Tibial nerve (tissue), 4 donors: ENCODE measurements at regions not wholly inside any gene's neighbourhood (a gene's known extent, or its start where the extent isn't known, plus 50 kb on each side); places are given as distances from the start of the nearest gene placed in this dataset.

Source experiments
- DNase-seq, 2 donors: peaks; one replicate each; pipeline ENCODE4 v3.0.0-alpha.2; 2019; ENCODE audit warnings: low spot score in 2 of 2
- H3K27ac ChIP-seq, 4 donors: fragments of 200-600 bp; sonication (generic) in 3 of 4; one replicate each; pipeline ENCODE4 v1.5.1; 2017 to 2019; ENCODE audit warnings: mild to moderate bottlenecking in 1 of 4
- H3K27me3 ChIP-seq, 2 donors: fragments of 200-600 bp; sonication (generic) in 1 of 2; one replicate each; pipeline versions ENCODE4 v1.5.1 to v1.6.0; 2017 to 2019
- H3K36me3 ChIP-seq, 3 donors: fragments of 200-600 bp; sonication (generic); one replicate each; pipeline ENCODE4 v1.5.1; 2018 to 2019
- H3K4me1 ChIP-seq, 4 donors: fragments of 200-600 bp; sonication (generic) in 3 of 4; one replicate each; pipeline ENCODE4 v1.5.1; 2017 to 2019
- H3K4me3 ChIP-seq, 4 donors: fragments of 200-600 bp; sonication (generic) in 3 of 4; one replicate each; pipeline ENCODE4 v1.5.1; 2017 to 2019; ENCODE audit warnings: mild to moderate bottlenecking in 1 of 4, moderate library complexity in 1 of 4
- H3K9me3 ChIP-seq, 4 donors: fragments of 200-600 bp; sonication (generic) in 3 of 4; one replicate each; pipeline ENCODE4 v1.5.1; 2017 to 2019
- CTCF ChIP-seq, 5 experiments: fragments of 200-600 bp in 3 of 5; fragments of 450-650 bp in 2 of 5; sonication (generic) in 3 of 5; IDR thresholded peaks; one replicate each; pipeline ENCODE4 v1.5.1; 2016 to 2019; ENCODE audit warnings: antibody characterized with exemption in 5 of 5, mild to moderate bottlenecking in 3 of 5, moderate library complexity in 2 of 5
- EP300 ChIP-seq, 2 donors: sonication (generic); formaldehyde crosslinking; IDR thresholded peaks; one replicate each; pipeline ENCODE4 v1.6.1; 2017; ENCODE audit warnings: antibody characterized with exemption in 2 of 2, mild to moderate bottlenecking in 1 of 2
- POLR2A ChIP-seq, 2 donors: fragments of 450-650 bp; IDR thresholded peaks; one replicate each; pipeline ENCODE4 v1.6.1; 2017; ENCODE audit warnings: antibody characterized with exemption in 2 of 2, mild to moderate bottlenecking in 2 of 2, moderate library complexity in 2 of 2
- WGBS, 2 donors: methylation state at CpG; one replicate each; pipeline ENCODE4 v1.1.5; 2018; 5-methylcytosine and 5-hydroxymethylcytosine counted together

GRCh38 chr2:51304311-51304710, 272.4 kb upstream of the NRXN1 start:
- no peak for TF ChIP-seq EP300 (IDR thresholded peaks at IDR 0.05)
- TF ChIP-seq CTCF (IDR thresholded peaks at IDR 0.05) = no peak
- no peak for TF ChIP-seq POLR2A (IDR thresholded peaks at IDR 0.05)
- Histone ChIP-seq H3K36me3 (no peaks in the 10 kb centered on the region), H3K27ac (no peak overlapping the region), H3K27me3 (no peaks in the 10 kb centered on the region), H3K9me3 (no peaks in the 10 kb centered on the region), H3K4me3 (no peak overlapping the region), H3K4me1 (no peaks in the 10 kb centered on the region)
- WGBS, 2 donors = 58 to 77% methylated on average over 1 of the region's 1 CpG
- DNase-seq = no peak

- TF ChIP-seq EP300 (IDR thresholded peaks at IDR 0.05) (no peak), CTCF (IDR thresholded peaks at IDR 0.05) (no peak), POLR2A (IDR thresholded peaks at IDR 0.05) (no peak)
- Histone ChIP-seq H3K4me1 (no peaks in the 10 kb centered on the region), H3K27ac (no peak overlapping the region), H3K4me3 (no peak overlapping the region), H3K27me3 (no peaks in the 10 kb centered on the region), H3K36me3 (no peaks in the 10 kb centered on the region), H3K9me3 (no peaks in the 10 kb centered on the region)
- 89 to 90% methylated on average over 4 of the region's 4 CpGs for WGBS, 2 donors
- no peak for DNase-seq
Measured at GRCh38 chr2:51301381-51301780, 269.4 kb upstream of the NRXN1 start.

GRCh38 chr2:51299370-51299769, 267.4 kb upstream of the NRXN1 start:
- DNase-seq = no peak
- no peak overlapping the region for H3K4me3 ChIP-seq
- no peak for TF ChIP-seq EP300 (IDR thresholded peaks at IDR 0.05)
- no peak for TF ChIP-seq POLR2A (IDR thresholded peaks at IDR 0.05)
- no peak for TF ChIP-seq CTCF (IDR thresholded peaks at IDR 0.05)
- H3K36me3 ChIP-seq = no peaks in the 10 kb centered on the region
- no peak overlapping the region for H3K27ac ChIP-seq
- WGBS, 2 donors = 35 to 63% methylated on average over 1 of the region's 1 CpG
- H3K9me3 ChIP-seq = no peaks in the 10 kb centered on the region
- no peaks in the 10 kb centered on the region for H3K27me3 ChIP-seq
- H3K4me1 ChIP-seq = no peaks in the 10 kb centered on the region

GRCh38 chr2:51297488-51297887, 265.6 kb upstream of the NRXN1 start:
- Histone ChIP-seq H3K27me3 (no peaks in the 10 kb centered on the region), H3K9me3 (no peaks in the 10 kb centered on the region), H3K4me1 (no peaks in the 10 kb centered on the region), H3K36me3 (no peaks in the 10 kb centered on the region), H3K27ac (no peak overlapping the region), H3K4me3 (no peak overlapping the region)
- DNase-seq = no peak
- no peak for TF ChIP-seq CTCF (IDR thresholded peaks at IDR 0.05)
- 92 to 97% methylated on average over 1 of the region's 1 CpG for WGBS, 2 donors

GRCh38 chr2:51293566-51294200, 261.8 kb upstream of the NRXN1 start:
- Histone ChIP-seq H3K27ac (no peak overlapping the region), H3K9me3 (no peaks in the 10 kb centered on the region), H3K27me3 (no peaks in the 10 kb centered on the region), H3K36me3 (no peaks in the 10 kb centered on the region), H3K4me3 (no peak overlapping the region), H3K4me1 (no peaks in the 10 kb centered on the region)
- no peak for DNase-seq
- no peak for TF ChIP-seq POLR2A (IDR thresholded peaks at IDR 0.05)
- no peak for TF ChIP-seq EP300 (IDR thresholded peaks at IDR 0.05)
- TF ChIP-seq CTCF (IDR thresholded peaks at IDR 0.05) = no peak
- WGBS, 2 donors = 67 to 68% methylated on average over 5 of the region's 5 CpGs
